Urinary bladder (tissue), 3 donors: ENCODE measurements at regions not wholly inside any gene's neighbourhood (a gene's known extent, or its start where the extent isn't known, plus 50 kb on each side); places are given as distances from the start of the nearest gene placed in this dataset.

Source experiments
- DNase-seq: peaks from one replicate; pipeline ENCODE4 v3.0.0-alpha.2; 2015; ENCODE audit errors: extremely low spot score
- H3K27ac ChIP-seq: one replicate; pipeline ENCODE4 v1.5.1; 2013; ENCODE audit warnings: low read depth, mild to moderate bottlenecking, moderate library complexity
- H3K36me3 ChIP-seq: one replicate; pipeline ENCODE4 v1.6.1; 2013; ENCODE audit warnings: mild to moderate bottlenecking, moderate library complexity; ENCODE audit not compliant: insufficient read depth
- H3K4me1 ChIP-seq: one replicate; pipeline ENCODE4 v1.6.1; 2013; ENCODE audit warnings: mild to moderate bottlenecking, moderate library complexity; ENCODE audit not compliant: insufficient read depth
- H3K4me3 ChIP-seq: one replicate; pipeline ENCODE4 v1.5.1; 2013; ENCODE audit warnings: low read depth, low read length
- WGBS: extraction: QIAGEN DNeasy Blood & Tissue Kit; methylation state at CpG from one replicate; pipeline ENCODE4 v1.1.7; 2013; 5-methylcytosine and 5-hydroxymethylcytosine counted together
- donor health status: healthy with polysubstance abuse.
- donor health status: healthy.

DNA sequence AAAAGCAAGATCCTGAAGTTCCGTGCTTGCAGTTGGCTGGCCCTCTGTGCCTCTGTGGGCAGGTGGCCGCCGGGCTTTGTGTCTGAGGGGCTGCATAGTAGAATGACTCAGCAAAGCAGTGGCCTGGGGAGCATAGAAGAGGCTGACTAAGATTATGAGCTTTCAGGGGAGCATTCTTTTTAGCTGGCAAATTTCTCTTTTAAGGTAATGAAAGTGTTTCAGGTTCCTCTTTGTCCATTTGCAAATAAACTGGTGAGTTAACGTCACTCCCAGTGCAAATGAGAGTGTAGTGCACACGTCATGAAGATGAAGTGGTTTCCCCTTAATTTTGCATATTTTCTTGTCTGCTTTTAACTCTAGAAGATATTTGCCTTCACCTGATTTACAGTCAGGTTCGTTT lies 98.6 kb downstream of the BCL2L11 start:
- no peak for DNase-seq
- H3K4me3 ChIP-seq = no peak overlapping the region
- WGBS = 71% methylated on average over 6 of the region's 6 CpGs
- no peaks in the 10 kb centered on the region for H3K4me1 ChIP-seq
- no peaks in the 10 kb centered on the region for H3K36me3 ChIP-seq
- no peak overlapping the region for H3K27ac ChIP-seq

DNA sequence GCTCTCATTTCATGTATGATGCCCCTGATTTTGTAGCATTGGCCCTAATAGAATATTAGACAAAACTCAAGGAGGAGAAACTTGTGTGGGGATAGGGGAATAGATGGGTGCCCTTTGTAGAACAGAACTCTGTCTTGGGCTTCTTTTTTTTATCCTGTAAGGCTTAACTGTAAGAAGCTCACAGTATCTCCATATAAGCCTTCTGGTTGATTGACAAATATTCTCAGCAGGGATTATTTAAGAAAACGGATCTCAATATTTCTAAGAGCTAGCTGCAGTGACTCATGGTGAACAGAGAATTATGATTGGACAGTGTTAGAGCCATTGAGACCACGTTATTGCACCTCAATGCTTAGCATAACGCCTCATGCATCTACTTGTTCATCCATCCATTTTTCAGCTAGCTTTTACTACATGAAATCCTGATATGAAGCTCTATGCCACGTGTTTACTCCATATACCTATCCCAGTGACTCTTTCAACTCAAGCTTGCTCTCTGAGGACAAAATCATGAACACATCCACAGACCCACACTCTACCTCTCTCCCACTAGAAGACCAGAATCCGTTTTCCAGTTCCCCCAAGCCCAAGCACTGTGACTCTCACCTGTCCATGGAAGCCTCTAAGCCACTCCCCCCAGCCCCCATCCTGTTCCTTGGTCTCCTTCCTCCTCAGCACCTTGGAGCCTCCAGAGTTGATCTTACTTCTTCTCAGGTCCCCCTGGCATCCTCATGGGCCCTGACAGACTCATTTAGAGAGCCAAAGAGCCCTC lies 99.2 kb downstream of the BCL2L11 start:
- H3K4me3 ChIP-seq = no peak overlapping the region
- no peak for DNase-seq
- no peak overlapping the region for H3K27ac ChIP-seq
- H3K36me3 ChIP-seq = no peaks in the 10 kb centered on the region
- no peaks in the 10 kb centered on the region for H3K4me1 ChIP-seq
- WGBS = 82% methylated on average over 5 of the region's 5 CpGs

DNA sequence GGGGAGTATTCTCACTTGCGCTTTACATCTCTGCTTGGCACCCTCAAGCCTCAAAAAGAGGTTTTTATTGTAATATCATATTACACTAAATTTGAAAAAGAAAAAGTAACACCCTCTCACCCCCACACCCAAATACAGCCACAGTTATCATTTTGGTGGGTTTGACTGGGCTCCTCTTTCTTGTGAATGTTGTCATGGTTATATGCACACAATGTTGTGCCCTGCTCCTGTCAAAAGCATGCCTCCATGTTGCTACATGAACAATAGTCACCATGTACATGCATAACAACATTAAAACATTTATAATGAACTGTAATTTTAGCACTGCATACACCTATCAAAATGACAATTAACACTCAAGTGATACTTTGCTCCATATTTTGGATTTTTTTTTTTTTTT lies 100.2 kb downstream of the BCL2L11 start:
- 96% methylated on average over 1 of the region's 1 CpG for WGBS

DNA sequence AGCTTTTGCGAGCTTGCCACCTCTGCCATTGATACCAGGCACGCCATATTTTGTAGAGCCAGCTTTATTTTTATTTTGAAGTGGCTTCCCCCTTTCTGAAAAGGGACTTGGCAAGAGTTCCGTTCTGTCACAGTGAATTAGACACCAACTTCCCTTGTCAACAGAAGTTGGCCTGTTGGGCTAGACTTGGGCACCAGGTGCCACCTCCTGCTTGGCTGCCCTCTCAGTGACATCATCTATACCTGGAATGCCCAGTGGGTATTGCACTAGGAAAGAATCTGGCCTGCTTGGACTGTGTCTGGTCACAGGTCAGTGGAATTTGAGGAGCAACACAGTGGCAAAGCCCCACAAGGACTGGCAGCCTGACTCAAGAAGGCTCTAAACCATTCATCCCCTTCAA lies 101.0 kb downstream of the BCL2L11 start:
- WGBS = 89% methylated on average over 3 of the region's 3 CpGs
- Histone ChIP-seq H3K36me3 (no peaks in the 10 kb centered on the region), H3K4me3 (no peak overlapping the region), H3K27ac (no peak overlapping the region), H3K4me1 (no peaks in the 10 kb centered on the region)
- no peak for DNase-seq

More for the DNA sequence above, 100.2 kb downstream of the BCL2L11 start:
- no peak overlapping the region for H3K27ac ChIP-seq
- H3K4me1 ChIP-seq = no peaks in the 10 kb centered on the region
- no peak for DNase-seq
- H3K4me3 ChIP-seq = no peak overlapping the region
- no peaks in the 10 kb centered on the region for H3K36me3 ChIP-seq

DNA sequence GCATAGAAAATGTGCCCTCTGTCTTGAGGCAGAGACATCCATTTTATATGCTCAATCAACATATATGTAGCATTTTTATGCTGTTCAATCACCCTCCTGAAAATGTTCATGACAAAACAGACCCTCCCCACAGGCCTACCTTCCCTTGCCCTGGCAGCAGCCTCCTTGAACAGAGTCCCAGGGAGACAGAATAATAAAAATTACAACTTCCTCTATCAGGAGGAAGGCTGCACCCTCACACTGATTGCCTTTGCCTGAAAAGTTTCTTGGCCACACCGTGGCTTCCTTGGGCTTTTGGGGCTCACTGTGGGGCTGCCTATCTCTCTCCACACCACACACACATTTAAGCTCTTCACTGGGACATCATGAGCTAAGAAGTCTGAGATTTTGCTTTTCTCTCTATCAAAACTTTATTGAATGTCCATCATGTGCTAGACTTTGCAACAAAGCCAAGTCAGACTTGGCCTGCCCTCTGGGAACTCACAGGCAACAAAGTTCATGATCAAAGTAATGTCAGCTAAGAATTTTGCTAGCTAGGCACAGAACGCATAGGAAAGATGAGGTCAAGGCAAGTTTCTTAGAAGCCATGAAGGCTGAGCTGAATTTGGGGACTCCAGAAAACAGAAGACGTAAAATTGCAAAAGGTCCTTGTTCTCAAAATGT lies 101.6 kb downstream of the BCL2L11 start:
- H3K36me3 ChIP-seq = no peaks in the 10 kb centered on the region
- no peaks in the 10 kb centered on the region for H3K4me1 ChIP-seq
- WGBS = 86% methylated on average over 3 of the region's 3 CpGs
- no peak overlapping the region for H3K27ac ChIP-seq
- no peak for DNase-seq
- no peak overlapping the region for H3K4me3 ChIP-seq

DNA sequence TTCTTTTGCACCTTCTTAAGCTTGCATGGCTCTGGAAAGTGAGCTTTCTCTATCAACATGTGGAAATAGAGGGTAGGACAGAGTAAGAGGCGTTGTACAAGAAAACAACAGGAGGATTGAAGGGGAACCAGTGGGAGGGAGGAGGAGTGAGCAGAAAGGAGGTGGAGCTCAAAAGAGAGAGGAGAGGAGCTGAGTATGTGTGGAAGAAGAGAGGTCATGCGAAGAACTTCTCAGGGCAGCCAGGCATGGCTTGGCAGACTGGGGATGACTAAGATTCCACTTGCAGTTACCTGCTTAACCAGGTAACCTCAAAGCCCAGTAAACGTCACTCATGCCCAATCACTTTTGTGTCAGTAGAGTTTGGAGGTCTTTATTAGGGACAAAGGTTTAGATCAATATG lies 105.1 kb downstream of the BCL2L11 start:
- DNase-seq = no peak
- 93% methylated on average over 3 of the region's 3 CpGs for WGBS
- H3K4me3 ChIP-seq = no peak overlapping the region
- H3K36me3 ChIP-seq = no peaks in the 10 kb centered on the region
- no peak overlapping the region for H3K27ac ChIP-seq
- H3K4me1 ChIP-seq = no peaks in the 10 kb centered on the region

DNA sequence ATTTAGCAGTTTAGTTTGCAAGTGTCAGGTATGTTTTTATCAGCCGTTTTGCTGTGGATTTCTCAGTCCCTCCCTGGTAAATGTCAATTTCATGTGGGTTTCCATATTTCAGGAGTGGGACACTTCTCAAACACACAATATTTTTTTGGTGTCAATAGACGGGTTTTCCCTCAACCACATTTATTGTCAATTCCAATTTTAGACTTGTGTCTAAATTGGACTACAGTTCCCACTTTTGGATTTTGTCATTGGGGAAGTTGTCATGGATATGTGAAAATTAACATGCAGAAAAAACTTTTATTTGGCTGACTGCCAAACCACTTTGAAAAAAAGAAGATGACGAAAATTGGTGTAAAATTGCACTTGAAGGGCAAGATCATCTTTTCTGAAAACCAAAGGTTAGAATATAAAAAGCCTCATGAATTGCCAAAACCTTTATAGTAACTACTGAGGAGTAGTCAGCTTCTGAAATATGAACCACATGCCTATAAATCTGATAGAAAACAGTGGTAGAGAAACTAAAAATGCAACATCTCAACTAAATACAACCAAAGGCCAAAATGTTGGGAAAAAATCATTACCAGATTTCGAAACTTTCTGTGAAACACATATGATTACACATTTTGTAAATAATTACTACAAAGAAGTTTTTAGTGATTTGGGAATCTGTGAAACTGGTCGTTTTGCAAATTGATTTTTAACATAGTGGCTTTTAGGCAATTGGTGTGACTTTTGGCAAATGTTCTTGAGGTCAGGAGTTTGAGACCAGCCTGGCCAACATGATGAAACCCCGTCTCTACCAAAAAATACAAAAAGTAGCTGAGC lies 106.4 kb downstream of the BCL2L11 start:
- 77% methylated on average over 6 of the region's 6 CpGs for WGBS
- Histone ChIP-seq H3K4me3 (no peak overlapping the region), H3K36me3 (no peaks in the 10 kb centered on the region), H3K4me1 (no peaks in the 10 kb centered on the region), H3K27ac (no peak overlapping the region)
- DNase-seq = no peak

DNA sequence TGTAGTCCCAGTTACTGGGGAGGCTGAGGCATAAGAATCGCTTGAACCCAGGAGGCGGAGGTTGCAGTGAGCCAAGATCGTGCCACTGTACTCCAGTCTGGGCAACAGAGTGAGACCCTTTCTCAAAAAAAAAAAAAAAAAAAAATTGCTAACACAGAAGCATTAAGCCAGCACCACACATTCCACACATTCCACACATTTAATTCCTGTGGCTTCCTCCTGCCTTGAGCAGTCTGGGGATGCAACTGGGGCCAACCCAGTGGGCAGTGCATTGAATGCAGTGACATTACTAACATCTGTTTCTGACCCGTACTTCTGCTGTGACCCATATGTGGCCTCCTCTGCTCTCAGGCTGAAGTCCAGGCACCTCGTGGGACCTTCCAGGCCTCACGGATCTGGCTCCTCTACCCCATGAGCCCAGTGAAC lies 107.0 kb downstream of the BCL2L11 start:
- no peak for DNase-seq
- 84% methylated on average over 6 of the region's 6 CpGs for WGBS
- Histone ChIP-seq H3K36me3 (no peaks in the 10 kb centered on the region), H3K27ac (no peak overlapping the region), H3K4me3 (no peak overlapping the region), H3K4me1 (no peaks in the 10 kb centered on the region)

DNA sequence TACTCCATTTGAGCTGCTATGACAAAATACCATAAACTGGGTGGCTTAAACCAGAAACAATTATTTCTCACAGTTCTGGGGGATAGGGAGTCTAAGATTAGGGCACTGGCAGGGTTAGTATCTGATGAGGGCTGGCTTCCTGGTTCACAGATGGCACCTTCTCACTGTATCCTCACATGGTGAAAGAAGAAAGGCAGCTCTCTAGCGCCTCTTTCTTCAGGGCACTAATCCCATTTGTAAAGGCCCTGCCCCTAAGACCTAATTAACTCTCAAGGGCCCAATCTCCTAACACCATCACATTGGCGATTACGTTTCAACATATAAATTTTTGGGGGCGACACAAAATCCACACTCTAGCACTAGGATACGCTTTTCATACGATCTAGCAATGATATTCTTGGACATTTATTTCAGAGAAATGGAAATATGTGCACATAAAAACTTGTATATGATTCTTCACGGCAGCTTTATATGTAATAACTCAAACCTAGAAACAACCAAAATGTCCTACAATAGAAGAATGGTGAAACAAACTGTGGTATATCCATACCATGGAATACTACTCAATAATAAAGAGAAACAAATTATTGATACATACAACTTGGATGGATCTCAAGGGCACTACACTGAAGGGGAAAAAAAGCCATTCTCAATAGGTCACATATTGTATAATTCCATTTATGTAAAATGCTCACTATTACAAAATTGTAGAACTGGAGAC lies 111.0 kb downstream of the BCL2L11 start:
- no peaks in the 10 kb centered on the region for H3K4me1 ChIP-seq
- DNase-seq = no peak
- 87% methylated on average over 7 of the region's 7 CpGs for WGBS

DNA sequence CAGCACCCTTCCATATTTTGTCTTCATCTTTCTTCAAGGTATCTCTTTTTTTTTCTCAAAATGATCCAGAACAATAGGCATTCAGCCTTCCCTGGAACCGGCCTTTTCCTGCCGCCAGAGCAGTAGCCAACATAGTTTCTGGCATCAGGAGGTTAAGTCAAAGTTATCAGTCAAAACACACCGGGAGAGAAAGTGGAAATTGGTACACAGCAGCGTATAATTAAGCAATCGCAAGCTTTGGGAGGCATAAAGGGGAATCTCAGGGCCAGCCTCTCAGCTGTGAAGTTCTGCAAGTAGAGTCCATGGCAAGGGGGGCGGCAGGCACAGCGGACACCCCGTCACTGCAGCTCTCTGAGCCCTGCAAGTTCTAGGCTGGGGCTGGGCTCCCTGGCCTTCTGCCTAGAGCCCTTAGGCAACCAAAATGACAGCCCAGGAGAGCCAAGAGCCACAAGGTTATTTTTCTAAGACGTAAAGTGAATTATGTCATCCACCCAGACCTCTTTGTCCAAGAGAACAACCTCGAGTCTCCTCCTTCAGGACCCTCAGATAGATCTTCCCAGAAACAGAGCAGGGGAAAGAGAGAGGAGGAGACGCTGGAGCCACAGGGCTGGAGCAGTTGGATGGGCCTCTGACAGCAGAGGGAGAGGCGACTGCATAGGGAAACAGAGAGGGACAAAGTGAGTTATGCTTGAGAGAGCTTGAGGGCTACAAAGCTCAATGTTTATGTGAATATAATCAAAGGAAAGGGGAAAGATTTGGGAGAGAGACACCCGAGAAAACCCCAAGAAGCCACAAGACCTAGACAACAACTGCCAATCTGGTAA lies 114.7 kb downstream of the BCL2L11 start:
- H3K4me3 ChIP-seq = no peak overlapping the region
- 89% methylated on average over 13 of the region's 13 CpGs for WGBS
- no peak overlapping the region for H3K27ac ChIP-seq
- DNase-seq = no peak
- H3K4me1 ChIP-seq = no peaks in the 10 kb centered on the region
- no peaks in the 10 kb centered on the region for H3K36me3 ChIP-seq

More for the DNA sequence above, 111.0 kb downstream of the BCL2L11 start:
- H3K4me3 ChIP-seq = no peak overlapping the region
- H3K36me3 ChIP-seq = no peaks in the 10 kb centered on the region
- no peak overlapping the region for H3K27ac ChIP-seq

DNA sequence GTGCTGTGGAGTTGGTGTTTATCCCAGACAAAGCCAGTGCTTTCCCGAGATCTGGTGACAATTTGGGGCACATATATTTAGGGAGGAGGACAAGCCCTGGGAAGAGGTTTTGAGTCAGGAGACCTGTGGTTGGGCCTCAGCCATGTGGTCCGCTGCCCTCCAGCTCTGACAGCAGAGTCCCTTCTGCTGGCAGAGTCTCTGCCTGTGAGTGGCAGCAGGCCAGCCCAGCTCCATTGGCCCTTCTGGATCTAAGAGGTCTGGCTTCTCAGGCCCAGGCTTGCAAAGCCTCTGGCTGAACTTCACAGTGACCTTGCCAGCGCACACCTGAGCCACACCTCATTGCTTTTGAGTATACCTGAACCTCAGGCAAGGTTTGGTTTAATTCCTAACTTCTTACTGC lies 115.3 kb downstream of the BCL2L11 start:
- H3K36me3 ChIP-seq = no peaks in the 10 kb centered on the region
- no peaks in the 10 kb centered on the region for H3K4me1 ChIP-seq
- DNase-seq = no peak
- H3K4me3 ChIP-seq = no peak overlapping the region
- WGBS = 83% methylated on average over 3 of the region's 3 CpGs
- H3K27ac ChIP-seq = no peak overlapping the region

DNA sequence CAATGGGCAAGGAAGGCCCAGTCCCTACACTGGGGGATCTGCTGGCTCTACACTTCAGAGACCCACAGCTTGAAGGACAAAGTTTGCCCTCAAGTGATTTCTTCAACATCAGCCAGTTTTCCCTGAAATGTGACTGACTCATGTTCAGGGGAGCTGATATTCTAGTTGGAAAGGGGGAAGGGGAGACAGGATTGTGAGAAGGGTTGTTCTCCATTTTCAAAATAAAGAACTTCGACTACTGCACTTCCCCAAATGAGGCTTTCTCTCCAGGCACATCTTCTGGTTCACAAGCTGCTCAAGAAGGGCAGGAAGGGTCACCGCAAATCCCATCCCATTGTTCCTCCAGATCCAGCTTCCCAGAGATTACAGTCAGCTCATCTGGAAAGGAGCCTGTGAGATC lies 117.6 kb downstream of the BCL2L11 start:
- 93% methylated on average over 2 of the region's 2 CpGs for WGBS
- no peak overlapping the region for H3K4me3 ChIP-seq
- no peaks in the 10 kb centered on the region for H3K4me1 ChIP-seq
- no peak for DNase-seq
- no peak overlapping the region for H3K27ac ChIP-seq
- no peaks in the 10 kb centered on the region for H3K36me3 ChIP-seq

DNA sequence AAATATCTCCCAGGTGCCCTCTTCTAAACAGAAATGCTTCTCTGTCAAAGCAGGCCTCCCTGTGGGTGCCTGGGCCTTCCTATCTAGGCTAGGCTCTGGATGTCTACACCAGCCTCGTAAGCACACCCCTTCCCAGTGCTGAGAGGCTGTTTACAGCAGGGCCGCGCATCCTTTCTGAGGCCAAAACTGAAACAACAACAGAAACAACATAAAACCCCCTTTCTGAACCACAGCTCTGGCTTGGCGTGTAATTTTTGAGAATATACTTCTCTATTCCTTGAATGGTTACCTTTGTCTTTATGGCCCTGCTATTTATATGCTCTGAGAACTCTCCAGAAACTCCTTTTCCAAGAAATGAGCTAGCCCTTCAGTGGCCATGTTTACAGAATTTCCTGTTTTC lies 118.4 kb downstream of the BCL2L11 start:
- DNase-seq = no peak
- 97% methylated on average over 4 of the region's 4 CpGs for WGBS
- H3K36me3 ChIP-seq = no peaks in the 10 kb centered on the region
- no peak overlapping the region for H3K27ac ChIP-seq
- H3K4me1 ChIP-seq = no peaks in the 10 kb centered on the region
- H3K4me3 ChIP-seq = no peak overlapping the region
